ENCODE measurements at regions not wholly inside any gene's neighbourhood (a gene's known extent, or its start where the extent isn't known, plus 50 kb on each side); places are given as distances from the start of the nearest gene placed in this dataset.

GRCh38 chr13:26128676-26129075, 76.9 kb upstream of the SHISA2 start:
- TF ChIP-seq CTCF (IDR thresholded peaks at IDR 0.05; ENCODE audit: low read length): no peak
- TF ChIP-seq EZH2 (optimal IDR thresholded peaks at IDR 0.05; ENCODE audit: low read depth, low read length): no peak
- TF ChIP-seq EZH2phosphoT487 (IDR thresholded peaks at IDR 0.05; ENCODE audit: low read length): no peak

All from MM.1S (cell line).